Esophagus squamous epithelium (tissue), 5 donors: ENCODE measurements at regions not wholly inside any gene's neighbourhood (a gene's known extent, or its start where the extent isn't known, plus 50 kb on each side); places are given as distances from the start of the nearest gene placed in this dataset.

Experiments used
- DNase-seq: peaks from one replicate; lab custom pipeline; 2025; lab: John Stamatoyannopoulos, UW
- H3K27ac ChIP-seq, 4 donors: fragments of 200-600 bp; sonication (generic); one replicate each; pipeline ENCODE4 v1.5.1; 2016 to 2019; ENCODE audit warnings: mild to moderate bottlenecking in 1 of 4
- H3K27me3 ChIP-seq, 4 donors: fragments of 200-600 bp; sonication (generic); 1 replicate in 3 of 4; 2 replicates in 1 of 4; pipeline versions ENCODE4 v1.5.1 to v1.6.0; 2017 to 2021; ENCODE audit warnings: antibody characterized with exemption in 1 of 4
- H3K36me3 ChIP-seq, 3 donors: fragments of 200-600 bp; sonication (generic); one replicate each; pipeline ENCODE4 v1.5.1; 2016 to 2019
- H3K4me1 ChIP-seq, 3 donors: fragments of 200-600 bp; sonication (generic); one replicate each; pipeline ENCODE4 v1.5.1; 2017 to 2019
- H3K4me3 ChIP-seq, 4 donors: fragments of 200-600 bp; sonication (generic); 1 replicate in 3 of 4; 2 replicates in 1 of 4; pipeline ENCODE4 v1.5.1; 2016 to 2019; ENCODE audit warnings: mild to moderate bottlenecking in 2 of 4, moderate library complexity in 1 of 4
- H3K9me3 ChIP-seq, 3 donors: fragments of 200-600 bp; sonication (generic); one replicate each; pipeline ENCODE4 v1.5.1; 2016 to 2019
- CTCF ChIP-seq, 6 experiments: fragments of 450-650 bp in 4 of 6; fragments of 200-600 bp in 2 of 6; sonication (generic) in 2 of 6; IDR thresholded peaks; one replicate each; pipeline ENCODE4 v1.5.1; 2016 to 2019; ENCODE audit warnings: antibody characterized with exemption in 6 of 6, mild to moderate bottlenecking in 4 of 6, moderate library complexity in 4 of 6
- POLR2A ChIP-seq, 4 donors: fragments of 450-650 bp; IDR thresholded peaks; one replicate each; pipeline ENCODE4 v1.6.1; 2017; ENCODE audit warnings: antibody characterized with exemption in 4 of 4, mild to moderate bottlenecking in 4 of 4, moderate library complexity in 3 of 4
- WGBS, 2 donors: methylation state at CpG; one replicate each; pipeline ENCODE4 v1.1.5; 2018; 5-methylcytosine and 5-hydroxymethylcytosine counted together
- intact Hi-C: fragments of 100-400 bp; cut with DNase I; formaldehyde crosslinking; loops from one replicate; pipeline ENCODE4 v1.15.0; 2022
- donor health status: DM: yes; HTN: yes; CAD: no.

- TF ChIP-seq CTCF (IDR thresholded peaks at IDR 0.05) (no peak), POLR2A (IDR thresholded peaks at IDR 0.05) (no peak)
- Histone ChIP-seq H3K36me3 (no peaks in the 10 kb centered on the region), H3K9me3 (no peaks in the 10 kb centered on the region), H3K27me3 (no peaks in the 10 kb centered on the region), H3K4me3 (no peak overlapping the region), H3K27ac (no peak overlapping the region), H3K4me1 (no peaks in the 10 kb centered on the region)
- intact Hi-C loops = no loop called here
- no peak for DNase-seq
- WGBS, 2 donors = 60 to 62% methylated on average over 2 of the region's 2 CpGs
Measured at GRCh38 chr16:26475596-26475995, 591.1 kb upstream of the C16orf82 start.

- TF ChIP-seq CTCF (IDR thresholded peaks at IDR 0.05) (no peak), POLR2A (IDR thresholded peaks at IDR 0.05) (no peak)
- no peaks in the 10 kb centered on the region for H3K36me3 ChIP-seq
- no peaks in the 10 kb centered on the region for H3K27me3 ChIP-seq
- intact Hi-C loops = no loop called here
- H3K9me3 ChIP-seq = no peaks in the 10 kb centered on the region
- no peaks in the 10 kb centered on the region for H3K4me1 ChIP-seq
- 64 to 71% methylated on average over 6 of the region's 6 CpGs for WGBS, 2 donors
- no peak overlapping the region for H3K27ac ChIP-seq
- DNase-seq = no peak
- H3K4me3 ChIP-seq = no peak overlapping the region
Measured at GRCh38 chr16:26491101-26491670, 575.5 kb upstream of the C16orf82 start.

GRCh38 chr16:26491962-26492361, 574.8 kb upstream of the C16orf82 start:
- WGBS, 2 donors = 76 to 82% methylated on average over 6 of the region's 6 CpGs
- DNase-seq = no peak
- no peaks in the 10 kb centered on the region for H3K36me3 ChIP-seq
- no peaks in the 10 kb centered on the region for H3K4me1 ChIP-seq
- intact Hi-C loops = no loop called here
- no peaks in the 10 kb centered on the region for H3K27me3 ChIP-seq
- H3K27ac ChIP-seq = no peak overlapping the region
- H3K4me3 ChIP-seq = no peak overlapping the region
- no peaks in the 10 kb centered on the region for H3K9me3 ChIP-seq
- TF ChIP-seq POLR2A (IDR thresholded peaks at IDR 0.05) (no peak), CTCF (IDR thresholded peaks at IDR 0.05) (no peak)

- no peak for DNase-seq
- WGBS, 2 donors = 39 to 45% methylated on average over 1 of the region's 1 CpG
- intact Hi-C loops = no loop called here
- no peak for TF ChIP-seq CTCF (IDR thresholded peaks at IDR 0.05)
- TF ChIP-seq POLR2A (IDR thresholded peaks at IDR 0.05) = no peak
- Histone ChIP-seq H3K27ac (no peak overlapping the region), H3K27me3 (no peaks in the 10 kb centered on the region), H3K4me3 (no peak overlapping the region), H3K4me1 (no peaks in the 10 kb centered on the region), H3K36me3 (no peaks in the 10 kb centered on the region), H3K9me3 (no peaks in the 10 kb centered on the region)
Measured at GRCh38 chr16:26493751-26494150, 573.0 kb upstream of the C16orf82 start.

- no peak for DNase-seq
- intact Hi-C loops = no loop called here
- H3K27ac ChIP-seq = no peak overlapping the region
- TF ChIP-seq POLR2A (IDR thresholded peaks at IDR 0.05) = no peak
- TF ChIP-seq CTCF (IDR thresholded peaks at IDR 0.05) = no peak
- H3K9me3 ChIP-seq = no peaks in the 10 kb centered on the region
- no peaks in the 10 kb centered on the region for H3K4me1 ChIP-seq
- WGBS, 2 donors = 49 to 74% methylated on average over 3 of the region's 3 CpGs
- no peaks in the 10 kb centered on the region for H3K36me3 ChIP-seq
- H3K4me3 ChIP-seq = no peak overlapping the region
- H3K27me3 ChIP-seq = no peaks in the 10 kb centered on the region
Measured at GRCh38 chr16:26497896-26498295, 568.8 kb upstream of the C16orf82 start.
